Neural progenitor cell (in vitro differentiated cells): ENCODE measurements at regions not wholly inside any gene's neighbourhood (a gene's known extent, or its start where the extent isn't known, plus 50 kb on each side); places are given as distances from the start of the nearest gene placed in this dataset.

Experiments
- EZH2phosphoT487 ChIP-seq: fragments of 200-600 bp; sonication (generic); IDR thresholded peaks from 2 replicates; pipeline ENCODE4 v1.6.1; 2017; ENCODE audit warnings: antibody characterized with exemption
- TF ChIP-seq, protein P1 (sequence below): fragments of 200-600 bp; sonication (generic); IDR thresholded peaks from 2 replicates; pipeline ENCODE4 v1.5.1; 2017; ENCODE audit warnings: antibody characterized with exemption, mild to moderate bottlenecking

GRCh38 chr2:76455910-76456309, 745.2 kb upstream of the GCFC2 start:
- TF ChIP-seq, protein P1, sequence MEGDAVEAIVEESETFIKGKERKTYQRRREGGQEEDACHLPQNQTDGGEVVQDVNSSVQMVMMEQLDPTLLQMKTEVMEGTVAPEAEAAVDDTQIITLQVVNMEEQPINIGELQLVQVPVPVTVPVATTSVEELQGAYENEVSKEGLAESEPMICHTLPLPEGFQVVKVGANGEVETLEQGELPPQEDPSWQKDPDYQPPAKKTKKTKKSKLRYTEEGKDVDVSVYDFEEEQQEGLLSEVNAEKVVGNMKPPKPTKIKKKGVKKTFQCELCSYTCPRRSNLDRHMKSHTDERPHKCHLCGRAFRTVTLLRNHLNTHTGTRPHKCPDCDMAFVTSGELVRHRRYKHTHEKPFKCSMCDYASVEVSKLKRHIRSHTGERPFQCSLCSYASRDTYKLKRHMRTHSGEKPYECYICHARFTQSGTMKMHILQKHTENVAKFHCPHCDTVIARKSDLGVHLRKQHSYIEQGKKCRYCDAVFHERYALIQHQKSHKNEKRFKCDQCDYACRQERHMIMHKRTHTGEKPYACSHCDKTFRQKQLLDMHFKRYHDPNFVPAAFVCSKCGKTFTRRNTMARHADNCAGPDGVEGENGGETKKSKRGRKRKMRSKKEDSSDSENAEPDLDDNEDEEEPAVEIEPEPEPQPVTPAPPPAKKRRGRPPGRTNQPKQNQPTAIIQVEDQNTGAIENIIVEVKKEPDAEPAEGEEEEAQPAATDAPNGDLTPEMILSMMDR: no peak
- TF ChIP-seq EZH2phosphoT487: no peak
